Skin epidermis (tissue), 12 donors: ENCODE measurements at regions not wholly inside any gene's neighbourhood (a gene's known extent, or its start where the extent isn't known, plus 50 kb on each side); places are given as distances from the start of the nearest gene placed in this dataset.
"Not testable (repeated sequence)": the region's sequence is repeated elsewhere in the genome, so short reads cannot be mapped to it uniquely, and the experiment has no call there.

ENCODE experiments used
- H3K27ac ChIP-seq, 21 experiments: fragments of 200-600 bp; sonication (generic) in 11 of 21; one replicate each; pipeline ENCODE4 v1.5.0; 2020; ENCODE audit warnings: mild to moderate bottlenecking in 3 of 21, inconsistent platforms in 2 of 21, moderate library complexity in 2 of 21
- H3K4me3 ChIP-seq, 7 experiments: fragments of 200-600 bp; sonication (generic) in 2 of 7; one replicate each; pipeline ENCODE4 v1.5.0; 2020; ENCODE audit warnings: inconsistent platforms in 2 of 7, mild to moderate bottlenecking in 2 of 7, moderate library complexity in 1 of 7

DNA sequence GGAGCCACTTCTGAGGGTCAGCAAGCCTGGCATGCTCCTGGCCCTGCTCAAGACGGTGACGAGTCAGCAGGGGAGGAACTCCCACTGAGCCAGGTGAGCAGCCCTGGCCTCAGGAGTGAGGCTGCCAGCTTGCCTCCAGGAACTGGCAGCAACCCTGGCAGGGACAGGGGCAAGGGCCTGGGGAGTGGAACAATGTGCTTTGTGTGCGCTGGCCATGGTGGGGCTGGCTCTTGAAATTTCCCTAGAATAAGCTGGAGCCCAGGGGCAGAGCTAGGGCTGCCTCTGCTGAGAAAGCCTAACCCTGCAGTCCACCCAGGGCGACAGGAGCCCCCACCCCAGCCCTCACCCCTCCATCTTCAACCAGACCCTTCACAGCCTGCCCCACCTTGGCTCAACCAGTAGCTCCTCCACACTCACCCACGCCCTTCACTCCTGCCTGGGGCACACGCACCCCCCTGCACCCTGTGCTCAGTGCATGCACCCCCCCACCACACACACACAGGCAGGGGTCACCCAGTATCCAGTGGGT lies 88.0 kb downstream of the MRPL14 start:
- Histone ChIP-seq H3K27ac (no peak overlapping the region), H3K4me3 (no peak overlapping the region)

DNA sequence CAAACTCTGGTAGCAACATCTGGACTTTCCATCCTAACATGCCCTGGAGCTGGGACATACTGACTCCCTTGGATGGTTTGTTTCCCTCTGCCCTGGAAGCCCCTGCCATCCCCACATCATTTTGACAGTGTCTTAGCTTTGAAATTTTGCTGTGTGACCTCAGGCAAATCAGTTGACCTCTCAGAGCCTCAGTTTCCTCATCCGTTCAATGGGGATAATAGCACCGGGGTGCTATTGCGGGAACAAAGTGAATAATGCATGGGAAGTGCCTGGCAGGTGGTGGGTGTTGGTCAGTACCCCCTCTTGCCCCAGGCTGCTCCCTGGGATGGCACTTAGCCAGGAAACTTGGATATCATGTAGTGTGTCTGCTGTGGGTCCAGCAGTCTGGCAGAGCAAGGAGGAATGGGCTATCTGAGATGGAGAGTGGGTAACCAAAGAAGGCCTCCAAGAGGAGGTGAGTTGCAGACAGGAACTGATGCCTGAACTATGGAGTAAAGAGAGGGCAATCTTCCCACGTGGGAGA lies 88.6 kb downstream of the MRPL14 start:
- Histone ChIP-seq H3K27ac (no peak overlapping the region), H3K4me3 (no peak overlapping the region)

DNA sequence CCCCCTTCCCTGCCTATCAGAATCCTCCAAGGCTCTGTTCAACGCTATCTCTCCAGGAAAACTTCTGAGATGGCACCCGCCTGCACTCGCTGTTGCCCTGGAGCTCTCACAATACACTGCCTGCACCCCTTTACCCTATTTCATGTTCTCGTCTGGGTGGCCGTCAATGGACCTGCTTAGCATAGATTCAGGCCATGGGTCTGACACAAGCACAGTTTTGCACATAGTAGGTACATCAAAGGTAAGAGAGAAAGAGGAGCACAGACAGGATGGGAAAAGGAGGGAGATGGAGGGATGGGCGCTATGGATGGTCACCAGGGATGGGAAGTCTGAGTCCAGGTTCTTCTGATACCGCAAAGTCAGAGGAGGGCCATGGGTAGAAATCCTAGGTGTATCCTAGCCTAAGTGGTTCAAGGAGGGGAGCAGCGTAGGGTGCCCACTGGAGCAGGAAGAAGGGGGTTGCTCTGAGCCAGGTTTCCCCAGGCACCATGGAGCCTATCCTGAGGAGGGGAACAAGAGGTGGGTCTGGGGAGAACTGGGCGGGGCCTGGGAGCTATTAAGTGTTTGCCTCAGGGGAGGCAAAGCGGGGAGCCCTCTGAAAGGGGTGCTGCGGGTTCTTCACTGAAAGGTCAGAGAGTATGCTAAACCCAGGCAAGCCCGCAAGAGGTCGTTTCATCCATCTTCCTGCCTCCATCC lies 89.3 kb downstream of the MRPL14 start:
- no peak overlapping the region for H3K4me3 ChIP-seq

DNA sequence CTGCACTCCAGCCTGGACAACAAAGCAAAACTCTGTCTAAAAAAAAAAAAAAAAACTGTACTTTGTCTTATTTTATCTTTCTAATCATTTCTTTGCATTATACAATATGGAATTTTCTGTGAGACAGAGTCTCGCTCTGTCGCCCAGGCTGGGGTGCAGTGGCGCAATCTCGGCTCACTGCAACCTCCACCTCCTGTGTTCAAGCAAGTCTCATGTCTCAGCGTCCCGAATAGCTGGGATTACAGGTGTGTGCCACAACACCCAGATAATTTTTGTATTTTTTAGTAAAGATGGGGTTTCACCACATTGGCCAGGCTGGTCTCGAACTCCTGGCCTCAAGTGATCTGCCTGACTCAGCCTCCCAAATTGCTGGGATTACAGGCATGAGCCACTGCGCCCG lies 90.0 kb downstream of the MRPL14 start:
- not testable (repeated sequence) for H3K4me3 ChIP-seq, H3K27ac ChIP-seq

More for the DNA sequence above, 89.3 kb downstream of the MRPL14 start:
- H3K27ac ChIP-seq = no peak overlapping the region

DNA sequence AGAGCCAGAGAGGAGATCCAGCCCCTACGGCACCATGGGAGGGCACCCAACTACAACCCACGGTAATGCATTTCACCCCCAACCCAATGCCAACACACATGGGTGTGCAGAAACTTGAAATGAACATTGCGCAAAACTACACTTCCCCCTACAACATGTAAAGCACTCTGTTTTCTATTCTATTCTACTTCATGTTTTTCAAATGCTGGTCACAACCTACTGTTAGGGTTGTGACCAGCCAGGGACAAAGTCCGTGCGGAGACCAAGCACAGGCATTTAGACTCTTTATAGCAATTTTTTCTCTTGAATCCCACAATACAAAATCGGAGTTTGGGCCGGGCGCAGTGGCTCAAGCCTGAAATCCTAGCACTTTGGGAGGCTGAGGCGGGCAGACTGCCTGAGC lies 90.6 kb downstream of the MRPL14 start:
- H3K4me3 ChIP-seq = no peak overlapping the region
- H3K27ac ChIP-seq = no peak overlapping the region

DNA sequence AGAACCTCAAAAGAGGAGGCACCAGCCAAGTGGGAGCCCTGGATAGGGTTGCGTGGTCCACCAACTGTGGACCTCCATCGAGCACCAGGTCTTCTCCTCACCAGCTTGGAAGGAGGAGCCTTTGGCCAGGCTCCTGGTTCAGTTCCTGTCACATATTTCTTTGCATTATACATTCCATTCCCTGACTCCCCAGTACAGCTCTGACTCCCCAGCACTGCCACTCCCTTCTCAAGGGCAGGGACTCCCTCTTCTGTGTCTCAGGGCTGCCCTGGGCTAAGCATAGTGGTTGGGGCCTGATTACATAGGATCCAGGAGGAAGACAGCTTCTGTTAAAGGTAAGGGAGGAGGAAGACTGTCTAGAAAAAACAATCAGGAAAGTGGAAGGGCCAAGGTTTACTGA lies 91.1 kb downstream of the MRPL14 start:
- no peak overlapping the region for H3K27ac ChIP-seq
- H3K4me3 ChIP-seq = no peak overlapping the region

DNA sequence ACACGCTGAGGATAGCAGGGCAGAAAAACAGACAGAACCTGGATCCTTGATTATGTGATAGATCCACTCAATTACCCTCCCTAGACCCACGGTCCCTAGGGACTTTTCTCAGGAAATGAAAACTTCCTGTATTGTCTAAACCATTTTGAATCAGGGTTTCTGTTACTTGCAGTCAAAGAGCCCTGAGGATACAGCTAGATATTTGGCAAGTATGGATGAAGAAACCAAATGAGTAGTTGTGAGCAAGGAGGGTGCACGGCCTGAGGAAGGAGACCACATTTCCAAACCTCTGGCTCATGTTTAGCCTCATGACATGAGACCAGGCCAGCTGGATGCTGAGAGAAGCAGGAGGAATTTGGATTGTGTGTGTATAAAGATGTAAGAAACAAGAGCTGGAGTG lies 91.6 kb downstream of the MRPL14 start:
- no peak overlapping the region for H3K27ac ChIP-seq
- H3K4me3 ChIP-seq = no peak overlapping the region

DNA sequence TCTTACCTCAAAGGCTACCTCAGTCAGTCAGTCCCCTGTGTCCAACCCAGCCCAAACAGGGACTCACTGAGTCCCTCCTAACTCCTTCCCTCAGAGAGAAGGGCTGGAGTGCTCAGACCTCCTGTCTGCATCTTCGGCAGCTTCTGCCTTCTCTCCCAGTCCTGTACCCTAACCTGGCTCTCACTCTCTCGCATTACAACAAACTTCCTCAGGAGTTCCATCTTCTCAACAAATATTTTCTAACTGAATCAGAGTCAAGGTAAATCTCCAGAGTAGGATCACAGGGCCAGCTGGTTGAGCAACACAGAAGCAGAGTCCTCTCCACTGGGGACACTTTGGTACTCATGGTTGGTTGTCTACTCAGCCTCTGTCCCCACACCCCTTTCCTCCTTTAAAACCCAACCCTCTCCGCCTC lies 92.3 kb downstream of the MRPL14 start:
- no peak overlapping the region for H3K4me3 ChIP-seq
- H3K27ac ChIP-seq = no peak overlapping the region

DNA sequence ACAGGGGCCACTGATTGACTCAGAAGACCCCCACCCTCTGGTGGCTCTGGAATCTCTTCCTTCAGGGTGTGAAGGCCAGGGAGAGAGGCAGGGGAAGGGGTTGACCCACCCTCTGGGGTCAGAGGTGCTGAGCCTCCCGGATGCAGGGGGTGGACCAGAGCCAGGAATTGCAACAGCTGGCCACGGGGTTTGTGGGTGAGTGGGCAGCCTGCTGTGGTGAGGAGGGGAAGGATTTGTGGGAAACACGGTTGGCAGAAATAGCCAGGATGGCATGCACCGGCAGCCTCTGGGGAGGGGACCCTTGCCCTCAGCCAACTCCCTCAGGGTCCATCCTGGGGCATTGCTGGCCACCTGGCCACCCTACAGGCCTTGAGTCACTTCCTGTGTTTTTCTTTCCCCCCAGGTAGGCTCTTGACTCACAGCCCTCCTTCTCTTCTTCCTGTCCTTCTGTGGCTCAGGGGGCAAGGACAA lies 92.8 kb downstream of the MRPL14 start:
- no peak overlapping the region for H3K4me3 ChIP-seq
- no peak overlapping the region for H3K27ac ChIP-seq

DNA sequence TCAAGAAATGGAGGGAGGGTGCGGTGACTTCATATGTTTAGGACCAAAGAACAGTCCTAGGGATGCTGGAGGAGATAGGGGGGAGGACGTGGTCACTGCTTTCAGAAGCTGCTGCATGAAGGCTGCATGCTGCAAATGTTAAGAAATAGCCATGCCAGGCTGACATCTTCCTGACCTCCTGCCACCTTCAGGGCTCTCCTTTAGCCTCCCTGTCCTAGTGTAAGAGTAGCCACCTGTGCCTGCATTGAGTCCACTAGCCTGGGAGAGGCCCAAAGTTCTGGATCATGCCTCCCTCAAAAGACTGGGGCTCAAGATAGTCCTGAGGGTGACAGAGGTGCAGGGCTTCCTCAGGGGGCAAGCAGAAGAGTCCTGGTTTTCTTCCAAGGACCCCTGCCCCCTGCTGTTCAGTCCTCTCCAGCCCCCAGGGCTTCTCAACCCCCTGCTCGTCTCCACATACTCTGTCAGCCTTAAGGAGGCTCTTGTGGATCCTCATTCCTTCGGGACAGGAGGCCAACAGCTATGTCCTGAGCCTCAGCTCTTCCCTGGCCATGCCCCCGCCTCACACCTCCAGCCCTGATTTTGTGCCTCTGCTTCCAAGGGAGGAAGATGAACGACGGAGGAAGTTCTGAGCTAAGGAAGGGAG lies 96.3 kb downstream of the MRPL14 start:
- no peak overlapping the region for H3K27ac ChIP-seq
- no peak overlapping the region for H3K4me3 ChIP-seq

DNA sequence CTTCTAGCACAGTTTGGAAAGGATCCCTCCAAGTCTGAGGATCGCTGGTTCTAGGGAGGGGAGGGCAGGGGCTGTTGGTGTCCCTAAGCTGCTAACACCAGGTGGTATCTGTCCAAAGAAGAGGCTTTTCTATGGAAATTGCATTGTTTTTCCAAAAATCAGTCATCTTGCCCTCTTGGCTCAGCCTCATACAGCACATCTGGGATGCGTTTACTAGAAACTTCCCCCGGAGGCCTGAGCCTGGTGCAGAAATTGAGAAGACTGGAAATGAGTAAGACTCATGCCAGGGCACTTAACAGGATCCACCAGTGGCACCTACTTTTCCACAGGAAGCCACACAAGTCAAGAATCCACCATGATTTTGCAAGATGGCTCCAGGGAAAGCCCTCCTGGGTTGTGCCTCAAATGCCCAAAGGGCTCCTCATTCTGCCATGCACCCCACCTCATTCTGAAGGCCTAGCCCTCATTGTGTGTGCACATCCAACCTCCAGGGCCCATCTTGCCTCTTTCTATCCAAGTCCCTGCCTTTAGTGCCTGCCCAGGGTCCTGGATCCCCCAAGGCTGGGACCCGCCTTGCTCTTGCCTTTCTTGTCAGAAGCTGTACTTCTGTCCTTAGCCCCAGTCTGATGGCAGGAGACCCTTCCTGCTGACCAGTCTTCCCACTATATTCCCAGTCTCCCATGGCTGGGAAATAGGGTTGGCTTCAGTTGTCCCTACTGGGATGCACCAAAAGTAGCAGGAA lies 97.6 kb downstream of the MRPL14 start:
- no peak overlapping the region for H3K27ac ChIP-seq
- no peak overlapping the region for H3K4me3 ChIP-seq

DNA sequence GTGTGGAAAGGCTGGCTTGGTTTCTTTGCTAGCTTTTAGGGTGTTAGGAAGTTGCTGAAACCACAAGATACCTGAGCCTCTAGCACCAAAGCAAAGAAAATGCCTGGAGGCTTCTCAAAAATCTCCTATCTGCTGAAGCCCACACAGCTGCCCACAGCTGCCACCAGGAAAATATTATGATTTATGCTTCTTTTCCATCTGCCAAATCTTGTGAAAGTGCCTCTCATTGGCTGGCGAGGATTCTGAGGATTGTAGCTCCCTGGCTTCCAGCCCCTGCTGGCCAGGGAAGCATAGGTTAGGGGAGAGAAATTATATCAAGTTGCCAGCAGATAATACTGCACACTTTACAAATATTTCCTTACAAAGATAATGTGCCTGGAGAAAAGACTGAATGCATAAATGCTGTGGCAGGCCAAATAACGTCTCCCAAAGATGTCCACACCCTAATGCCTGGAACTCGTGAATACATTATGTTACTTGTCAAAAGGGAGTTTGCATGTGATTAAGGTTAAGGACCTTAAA lies 98.4 kb downstream of the MRPL14 start:
- peak overlapping the region in 1 of 21 experiments; percentile 4 for H3K27ac ChIP-seq

DNA sequence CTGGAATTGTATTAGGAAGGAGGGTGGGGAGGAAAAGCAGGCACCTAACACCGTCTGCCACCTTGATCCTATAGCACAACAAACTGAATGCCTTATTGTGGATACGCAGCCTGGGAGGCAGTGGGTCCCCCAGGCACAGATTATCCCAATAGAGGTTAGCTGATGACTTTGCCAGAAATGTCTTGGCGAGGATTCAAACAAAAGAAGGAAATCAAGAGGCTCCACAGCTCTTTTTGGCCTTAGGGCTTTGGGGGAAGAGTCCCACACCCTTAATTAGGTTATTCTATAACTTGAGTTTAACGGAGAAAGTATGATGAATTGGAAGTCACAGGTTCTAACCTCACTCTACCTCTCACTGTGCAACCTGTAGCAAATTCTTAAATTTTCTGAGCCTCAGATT lies 102.0 kb downstream of the MRPL14 start:
- no peak overlapping the region for H3K27ac ChIP-seq
- no peak overlapping the region for H3K4me3 ChIP-seq

More for the DNA sequence above, 98.4 kb downstream of the MRPL14 start:
- no peak overlapping the region for H3K4me3 ChIP-seq

DNA sequence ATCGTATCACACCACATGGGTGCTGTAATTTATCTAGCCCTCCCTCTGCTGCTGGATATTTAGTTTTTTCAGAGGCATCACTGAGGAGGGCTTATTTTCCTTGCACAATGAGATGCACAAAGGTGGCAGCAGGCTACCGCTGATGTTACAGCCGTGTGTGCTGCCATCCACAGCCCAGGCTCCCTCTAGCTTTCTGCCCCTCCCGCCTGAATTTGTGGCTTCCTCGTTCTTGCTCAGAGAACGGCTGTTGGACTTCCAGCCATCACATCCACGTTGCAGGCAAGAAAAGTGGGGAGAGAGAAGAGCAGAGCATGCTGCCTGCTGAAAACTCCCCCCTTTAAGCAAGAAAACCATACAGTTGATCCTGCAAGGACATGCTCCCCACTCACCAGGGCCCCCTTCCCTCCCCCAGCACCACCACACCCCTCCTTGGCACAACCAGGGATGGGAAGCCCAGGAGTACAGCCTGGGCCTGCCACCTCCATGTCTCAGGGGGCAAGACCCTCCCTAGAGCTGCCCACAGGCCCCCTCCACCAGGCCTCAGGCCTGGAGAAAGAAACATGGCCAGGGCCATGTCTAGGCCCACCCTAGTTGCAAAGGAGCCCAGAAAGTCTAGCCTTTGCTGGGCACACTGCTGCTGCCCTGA lies 102.6 kb downstream of the MRPL14 start:
- no peak overlapping the region for H3K27ac ChIP-seq
- no peak overlapping the region for H3K4me3 ChIP-seq

DNA sequence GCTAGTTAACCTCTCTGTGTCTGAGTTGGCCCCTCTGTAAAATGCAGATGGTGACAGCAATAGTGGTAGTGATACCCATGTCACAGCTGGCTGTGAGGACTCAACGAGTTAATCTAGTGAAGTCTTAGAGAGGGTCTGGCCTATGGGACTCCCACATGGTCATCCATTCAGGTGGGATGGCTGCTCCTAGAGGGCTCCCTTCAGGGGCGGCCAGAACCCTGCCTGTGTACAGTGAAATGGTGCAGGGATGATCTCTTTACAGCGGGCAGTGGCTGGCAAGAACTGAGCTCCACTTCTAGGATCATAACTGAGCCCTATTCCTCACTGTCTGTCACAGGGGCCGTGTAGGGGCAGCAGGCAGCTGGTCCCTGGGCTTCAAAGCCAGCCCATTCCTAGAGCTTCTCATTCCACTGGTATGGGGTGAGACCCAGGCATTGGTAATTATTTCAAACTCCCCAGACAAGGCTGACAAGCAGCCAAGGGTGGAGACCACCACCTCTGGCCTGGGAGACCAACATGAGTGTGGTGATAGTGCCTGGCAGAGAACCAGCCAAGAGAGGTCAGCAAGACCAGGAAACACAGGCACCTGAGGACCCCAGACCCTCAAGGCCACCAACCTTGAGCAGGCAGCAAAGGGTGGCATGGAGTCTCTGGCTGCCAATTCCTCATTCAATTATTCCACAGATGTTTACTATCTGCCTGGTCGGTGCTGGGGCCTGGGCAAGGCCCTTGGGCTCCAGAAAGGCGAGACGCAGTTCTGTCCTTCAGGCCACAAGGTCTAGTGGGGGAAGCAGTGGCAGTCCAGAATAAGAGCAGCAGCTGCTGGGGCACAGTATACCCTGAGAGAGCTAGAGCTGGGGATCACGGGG lies 103.4 kb downstream of the MRPL14 start:
- Histone ChIP-seq H3K27ac (no peak overlapping the region), H3K4me3 (no peak overlapping the region)

DNA sequence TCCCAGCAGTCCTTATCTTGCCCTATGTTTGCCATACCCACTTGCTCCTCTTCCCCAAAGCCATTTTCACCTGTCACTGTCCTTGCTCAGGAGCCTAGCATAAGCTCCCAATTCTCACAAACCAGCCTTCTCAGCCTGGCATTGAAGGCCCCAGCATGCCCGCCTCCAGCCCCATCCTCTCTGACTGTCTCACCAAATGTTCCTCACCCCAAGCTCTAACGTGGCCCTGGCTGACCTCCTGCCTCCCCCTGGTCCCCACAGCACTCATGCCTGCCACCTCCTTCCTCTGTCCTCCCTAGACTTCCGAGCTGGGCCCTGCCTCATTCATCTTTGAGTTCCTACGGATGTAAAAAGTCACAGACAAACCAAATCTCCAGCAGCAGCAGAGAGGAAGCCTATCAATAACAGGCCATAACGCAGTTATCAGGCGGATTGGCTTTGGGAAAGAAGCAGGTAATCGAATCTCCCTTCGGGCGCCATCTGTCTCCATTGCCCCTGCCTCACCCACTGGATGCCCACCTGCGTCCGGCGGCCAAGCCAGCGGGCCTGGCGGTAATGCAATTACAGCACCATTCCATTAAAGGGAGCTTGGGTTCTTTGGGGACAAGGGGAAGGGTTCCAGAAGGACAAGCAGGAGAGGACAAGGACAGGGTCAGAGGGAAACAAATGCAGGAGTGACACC lies 104.4 kb downstream of the MRPL14 start:
- Histone ChIP-seq H3K4me3 (no peak overlapping the region), H3K27ac (no peak overlapping the region)

DNA sequence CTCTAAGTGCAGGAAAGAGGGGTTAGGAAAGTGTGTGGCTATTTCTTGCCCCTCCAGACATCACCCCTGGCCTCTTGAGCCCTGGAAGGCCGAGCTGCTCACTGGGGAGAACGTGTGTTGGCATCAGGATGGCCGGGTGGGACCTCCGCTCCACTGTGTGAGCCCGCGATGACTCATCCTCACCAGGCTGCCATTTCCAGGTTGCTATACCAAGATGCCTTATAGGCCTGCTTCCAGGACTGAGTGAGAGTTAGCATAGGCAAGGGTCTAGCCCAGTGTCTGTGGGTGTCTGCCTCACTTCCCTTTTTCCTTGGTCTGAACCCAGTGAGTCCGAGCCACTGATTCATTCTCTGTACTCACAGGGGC lies 105.0 kb downstream of the MRPL14 start:
- H3K27ac ChIP-seq = peak overlapping the region in 2 of 21 experiments; percentile 39
- no peak overlapping the region for H3K4me3 ChIP-seq

DNA sequence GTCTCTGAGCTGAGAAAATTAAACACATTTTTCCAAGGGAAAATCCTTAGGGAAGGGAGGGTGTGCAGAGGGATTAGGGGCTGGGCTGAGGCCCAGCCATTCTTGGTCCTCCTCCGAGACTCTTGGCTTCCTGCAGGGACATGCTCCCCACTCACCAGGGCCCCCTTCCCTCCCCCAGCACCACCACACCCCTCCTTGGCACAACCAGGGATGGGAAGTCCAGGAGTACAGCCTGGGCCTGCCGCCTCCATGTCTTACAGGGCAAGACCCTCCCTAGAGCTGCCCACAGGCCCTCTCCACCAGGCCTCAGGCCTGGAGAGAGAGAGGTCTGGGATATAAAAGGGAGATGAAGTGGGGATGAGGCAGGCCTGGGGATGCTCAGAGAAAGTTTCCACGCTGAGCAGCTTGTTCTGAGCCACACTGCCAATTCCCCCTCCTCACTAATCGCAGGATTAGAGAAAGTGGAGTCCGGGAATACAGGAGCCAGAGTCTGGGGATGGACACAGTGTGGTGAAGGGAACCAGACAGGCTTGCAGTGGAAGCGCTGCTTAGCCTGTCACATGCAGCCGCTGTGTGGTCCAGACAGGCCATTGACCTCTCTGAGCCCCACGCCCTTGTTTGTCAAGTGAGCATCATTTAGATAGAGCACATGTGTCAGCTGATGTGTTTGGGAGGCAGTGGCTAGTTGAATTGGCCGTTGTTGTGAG lies 105.5 kb downstream of the MRPL14 start:
- no peak overlapping the region for H3K4me3 ChIP-seq
- peak overlapping the region in 2 of 21 experiments; percentile 39 for H3K27ac ChIP-seq
